NCI-H748 treated with DMSO at 0.1 percent for 48 hours (cell line): ENCODE measurements at regions not wholly inside any gene's neighbourhood (a gene's known extent, or its start where the extent isn't known, plus 50 kb on each side); places are given as distances from the start of the nearest gene placed in this dataset.
A peak's percentile ranks its signal among the peaks of the same experiment; 100 is the strongest.
"Not testable (repeated sequence)": the region's sequence is repeated elsewhere in the genome, so short reads cannot be mapped to it uniquely, and the experiment has no call there.

Experiments
- DNase-seq: peaks from one replicate; lab custom pipeline; 2025; lab: John Stamatoyannopoulos, UW

DNA sequence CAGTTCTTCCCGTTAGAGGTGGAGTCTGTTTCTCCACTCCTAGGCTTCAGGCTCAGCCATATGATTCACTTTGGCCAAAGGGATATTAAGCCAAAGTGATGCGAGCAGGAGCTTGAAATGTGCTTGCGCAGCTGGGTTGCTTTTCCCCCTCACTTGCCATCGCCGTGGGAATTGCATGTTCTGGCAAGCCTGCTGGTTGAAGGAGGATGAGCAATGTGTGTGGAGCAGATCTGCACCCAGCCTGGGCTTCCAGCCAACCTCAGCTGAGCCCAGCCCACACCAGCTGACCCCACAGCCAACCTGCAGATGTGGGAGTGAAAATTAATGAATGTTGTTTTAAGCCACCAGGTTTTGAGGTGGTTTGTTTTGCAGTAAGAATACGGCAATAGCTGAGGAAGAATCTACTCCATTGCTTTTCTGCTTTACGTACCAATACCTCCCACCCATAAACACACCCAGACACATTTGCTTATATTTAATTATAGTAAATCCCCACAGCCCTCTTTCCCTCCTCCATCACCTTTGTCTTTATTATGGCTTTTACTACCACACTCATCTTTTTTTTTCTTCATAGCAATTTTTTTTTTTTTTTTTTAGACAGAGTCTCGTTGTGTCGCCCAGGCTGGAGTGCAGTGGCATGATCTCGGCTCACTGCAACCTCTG is 132.8 kb upstream of the FUNDC1 start:
- peak; percentile 38 for DNase-seq

DNA sequence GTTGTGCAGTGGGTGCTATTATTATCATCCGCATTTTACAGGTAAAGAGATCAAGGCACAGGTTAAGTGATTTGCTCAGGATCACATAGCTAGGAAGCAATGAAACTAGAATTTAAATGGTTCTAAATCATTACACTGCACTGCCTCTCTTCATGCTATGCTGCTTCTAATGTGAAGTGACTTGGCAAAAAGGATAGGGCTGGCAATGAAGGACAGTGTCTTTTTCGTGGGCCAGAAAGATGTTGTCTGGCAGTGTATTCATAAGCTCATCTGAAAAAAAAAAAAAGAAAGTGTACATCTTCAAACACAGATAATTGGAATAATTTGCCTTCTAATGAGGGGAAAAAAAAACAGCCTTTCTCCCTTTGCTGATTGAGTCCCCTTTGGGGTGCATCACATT is 132.2 kb upstream of the FUNDC1 start:
- DNase-seq, result no peak

DNA sequence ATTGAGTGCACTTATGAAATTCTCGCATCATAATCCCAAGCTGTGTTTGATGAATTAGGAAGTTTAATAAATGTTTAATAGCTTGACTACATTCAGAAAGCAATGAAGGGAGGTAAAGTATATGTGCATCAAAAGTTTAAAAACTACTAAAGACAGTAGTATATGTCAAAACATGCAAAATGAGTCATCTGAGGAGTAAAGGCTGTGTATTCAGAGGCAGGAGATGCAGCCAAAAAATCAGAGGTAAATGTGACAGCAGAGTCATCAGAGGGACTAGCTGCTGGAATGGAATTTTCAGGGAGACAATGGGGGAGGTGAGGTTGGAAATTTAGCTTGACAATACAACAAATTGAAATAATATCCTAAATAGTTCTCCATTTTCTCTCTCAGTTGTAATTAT is 127.0 kb upstream of the FUNDC1 start:
- no peak for DNase-seq

DNA sequence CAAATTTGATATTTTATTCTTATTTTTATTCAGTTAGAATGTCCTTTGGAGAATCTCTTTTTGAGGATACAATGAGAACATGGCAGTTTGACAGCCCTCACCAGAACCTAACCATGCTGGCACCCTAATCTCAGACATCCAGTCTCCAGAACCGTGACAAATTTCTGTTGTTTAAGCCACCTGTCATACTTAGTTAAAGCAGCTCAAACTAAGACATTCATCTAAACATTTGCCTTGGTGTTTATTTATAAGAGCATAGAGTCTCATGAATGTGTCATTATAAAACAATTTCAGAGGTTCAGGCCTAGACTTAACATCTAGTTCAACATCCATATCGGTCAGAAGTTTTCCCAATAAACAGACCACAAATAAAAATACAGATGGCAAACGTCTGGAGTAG is 125.1 kb upstream of the FUNDC1 start:
- DNase-seq, result no peak

DNA sequence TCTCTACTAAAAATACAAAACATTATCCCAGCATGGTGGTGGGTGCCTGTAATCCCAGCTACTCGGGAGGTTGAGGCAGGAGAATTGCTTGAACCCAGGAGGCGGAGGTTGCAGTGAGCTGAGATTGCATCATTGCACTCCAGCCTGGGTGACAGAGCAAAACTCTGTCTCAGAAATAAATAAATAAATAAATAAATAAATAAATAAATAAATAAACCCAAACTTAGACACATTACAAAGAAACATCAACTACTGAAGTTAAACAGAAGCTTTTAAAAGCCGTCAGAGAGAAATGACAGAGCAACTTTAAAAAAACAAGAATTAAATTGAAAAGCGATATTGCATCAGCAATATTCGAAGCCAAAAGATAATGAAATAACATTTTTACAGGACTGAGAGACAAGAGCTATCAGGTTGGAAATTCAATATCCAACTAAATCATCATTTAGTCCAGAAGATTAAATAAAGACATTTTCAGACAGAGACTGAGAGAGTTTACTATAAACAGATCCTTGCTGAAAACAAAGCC is 115.1 kb upstream of the FUNDC1 start:
- not testable (repeated sequence) for DNase-seq

DNA sequence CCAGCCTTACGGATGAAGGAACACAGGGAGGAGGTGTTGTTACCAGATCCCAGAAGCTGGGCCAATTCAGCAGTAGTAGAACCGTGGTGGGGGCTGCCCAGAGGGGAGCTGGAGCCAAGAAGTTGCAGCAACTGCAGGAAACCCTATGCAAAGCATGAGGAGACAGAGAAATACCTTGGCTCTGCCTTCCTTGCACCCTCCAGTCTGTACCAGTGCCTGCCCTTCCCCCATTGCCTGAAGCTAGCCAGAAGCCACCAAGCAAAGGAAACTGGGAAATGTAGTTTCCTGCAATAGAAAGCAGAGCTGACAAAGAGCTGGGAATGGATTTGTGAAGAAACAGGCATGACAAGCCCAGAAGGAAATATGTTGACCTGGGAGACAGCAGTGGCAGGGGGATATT is 108.7 kb upstream of the FUNDC1 start:
- no peak for DNase-seq

DNA sequence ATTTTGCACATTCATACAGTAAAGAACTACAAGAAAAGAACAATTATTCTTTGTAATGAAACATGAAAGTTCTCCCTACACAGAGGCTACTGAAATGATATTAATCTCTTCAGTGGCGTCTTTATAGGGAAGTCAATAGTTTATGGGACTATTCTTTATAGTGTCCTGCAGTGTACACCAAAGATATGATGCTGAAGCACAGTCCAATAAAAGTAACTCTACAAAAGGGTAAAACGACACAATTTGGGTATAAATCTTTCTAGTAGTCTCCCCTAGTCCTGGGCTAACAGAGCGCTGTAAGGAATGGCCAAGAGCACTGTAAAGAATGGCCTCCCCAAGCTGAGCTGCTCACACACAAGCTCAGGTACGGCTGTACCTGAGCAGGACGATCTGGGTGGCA is 101.1 kb upstream of the FUNDC1 start:
- no peak for DNase-seq

DNA sequence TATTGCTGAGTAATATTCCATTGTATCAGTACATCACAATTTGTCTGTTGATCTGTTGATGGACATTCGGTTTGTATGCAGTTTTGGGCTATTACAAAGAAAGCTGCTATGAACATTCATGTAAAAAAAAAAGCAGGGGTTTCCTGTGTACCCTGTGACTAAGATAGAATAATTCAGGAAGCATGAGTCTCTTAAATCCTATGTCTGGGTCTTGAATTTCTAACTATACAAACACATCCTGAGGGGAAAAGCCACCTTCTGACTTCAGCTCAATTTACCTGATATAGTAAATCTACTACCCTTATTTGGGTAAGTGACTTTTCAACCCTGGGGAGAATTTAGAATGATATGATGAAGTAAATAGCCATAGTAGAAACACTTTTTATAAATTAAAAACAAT is 94.6 kb upstream of the FUNDC1 start:
- no peak for DNase-seq

DNA sequence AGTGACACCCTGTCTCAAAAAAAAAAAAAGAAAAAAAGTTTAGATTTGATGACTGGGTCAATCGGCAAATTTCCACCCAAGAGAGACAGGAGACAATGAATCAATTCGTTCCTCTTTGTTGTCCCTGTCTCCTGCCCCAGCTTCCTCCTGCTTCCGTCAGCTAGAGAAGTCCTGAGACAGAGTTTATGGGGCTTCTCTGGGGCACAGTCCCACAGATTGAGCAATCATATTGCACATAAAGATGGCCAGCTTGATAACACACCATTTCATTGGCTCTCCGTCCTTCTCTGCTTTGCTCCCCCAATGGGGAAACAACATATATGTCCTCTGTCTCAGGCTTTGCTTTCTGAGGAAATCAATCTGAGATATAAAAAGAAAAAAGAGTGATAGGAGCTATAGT is 78.4 kb upstream of the FUNDC1 start:
- DNase-seq, result no peak

DNA sequence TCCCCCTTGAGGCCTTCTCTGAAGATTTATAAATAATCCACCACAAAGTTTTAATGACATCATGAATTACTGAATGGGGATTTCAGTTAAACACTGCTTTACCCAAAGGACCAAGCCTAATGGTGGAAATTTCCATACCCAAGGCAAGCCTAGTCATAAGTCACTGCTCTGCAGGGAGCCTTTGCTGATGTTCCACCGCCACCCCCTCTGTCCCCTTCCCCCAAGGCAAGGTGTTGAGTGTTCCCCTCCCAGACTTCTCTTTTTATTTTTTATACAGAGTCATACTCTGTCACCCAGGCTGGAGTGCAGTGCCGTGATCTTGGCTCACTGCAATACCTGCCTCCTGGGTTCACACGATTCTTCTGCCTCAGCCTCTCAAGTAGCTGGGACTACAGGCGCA is 76.4 kb upstream of the FUNDC1 start:
- DNase-seq, result no peak

DNA sequence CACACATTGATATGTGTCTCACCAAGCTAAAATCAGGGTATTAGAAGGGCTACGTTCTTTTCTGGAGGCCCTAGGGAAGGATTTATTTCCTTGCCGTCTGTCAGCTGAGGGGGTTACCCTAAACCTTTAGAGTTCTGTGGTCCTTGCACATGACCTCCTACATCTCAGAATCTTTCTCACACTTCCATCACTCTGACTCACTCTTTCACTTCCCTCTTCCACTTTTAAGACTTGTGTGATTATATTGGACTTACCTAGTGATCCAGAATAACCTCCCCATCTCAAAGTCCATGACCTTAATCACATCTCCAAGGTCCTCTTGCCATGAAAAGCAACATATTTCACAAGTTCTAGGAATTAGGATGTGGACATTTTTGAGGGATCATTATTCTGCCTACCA is 53.6 kb upstream of the FUNDC1 start:
- no peak for DNase-seq
